Renal pelvis (tissue), 1 donor: ENCODE measurements at regions not wholly inside any gene's neighbourhood (a gene's known extent, or its start where the extent isn't known, plus 50 kb on each side); places are given as distances from the start of the nearest gene placed in this dataset.
"Not testable (repeated sequence)": the region's sequence is repeated elsewhere in the genome, so short reads cannot be mapped to it uniquely, and the experiment has no call there.

ENCODE experiments used
- DNase-seq: peaks from one replicate; pipeline ENCODE4 v3.0.0-alpha.2; 2013

DNA sequence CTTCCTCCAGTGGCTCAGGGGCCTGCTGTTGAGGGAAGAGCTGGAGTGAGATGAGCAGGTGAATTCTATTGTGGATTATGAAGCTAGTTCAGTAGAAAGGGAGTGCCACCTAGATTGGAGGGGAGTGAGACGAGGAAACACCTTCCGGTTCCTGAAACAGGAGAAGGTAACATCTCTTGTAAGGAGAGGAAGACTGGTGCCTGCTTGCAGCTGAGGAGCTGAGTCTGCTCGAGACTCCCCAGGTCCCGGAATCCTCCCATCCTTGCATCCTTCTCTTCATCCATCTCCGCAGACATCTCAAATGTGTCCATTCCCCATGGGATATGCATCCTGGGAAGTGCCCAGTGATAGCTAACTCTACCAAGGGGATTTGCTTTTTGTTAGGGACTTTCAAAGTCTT is 242.9 kb upstream of the ZFP64 start:
- DNase-seq, result no peak

DNA sequence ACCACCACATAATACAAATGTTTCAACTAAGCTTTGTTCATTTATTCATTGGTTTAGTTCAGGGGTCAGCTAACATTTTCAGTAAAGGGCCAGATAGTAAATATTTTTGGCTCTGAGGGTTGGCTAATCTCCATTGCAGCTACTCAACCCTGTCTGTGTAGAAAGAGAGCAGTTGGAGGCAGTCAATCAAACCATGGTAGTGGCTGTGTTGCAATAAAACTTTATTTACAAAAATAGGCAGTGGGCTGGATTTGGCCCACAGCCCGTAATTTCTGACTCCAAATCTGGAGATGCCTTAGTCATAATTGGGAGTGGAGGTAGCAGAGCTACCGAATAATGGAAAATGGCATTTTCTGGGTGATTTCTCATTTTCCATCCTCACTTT is 242.5 kb upstream of the ZFP64 start:
- DNase-seq, result no peak

DNA sequence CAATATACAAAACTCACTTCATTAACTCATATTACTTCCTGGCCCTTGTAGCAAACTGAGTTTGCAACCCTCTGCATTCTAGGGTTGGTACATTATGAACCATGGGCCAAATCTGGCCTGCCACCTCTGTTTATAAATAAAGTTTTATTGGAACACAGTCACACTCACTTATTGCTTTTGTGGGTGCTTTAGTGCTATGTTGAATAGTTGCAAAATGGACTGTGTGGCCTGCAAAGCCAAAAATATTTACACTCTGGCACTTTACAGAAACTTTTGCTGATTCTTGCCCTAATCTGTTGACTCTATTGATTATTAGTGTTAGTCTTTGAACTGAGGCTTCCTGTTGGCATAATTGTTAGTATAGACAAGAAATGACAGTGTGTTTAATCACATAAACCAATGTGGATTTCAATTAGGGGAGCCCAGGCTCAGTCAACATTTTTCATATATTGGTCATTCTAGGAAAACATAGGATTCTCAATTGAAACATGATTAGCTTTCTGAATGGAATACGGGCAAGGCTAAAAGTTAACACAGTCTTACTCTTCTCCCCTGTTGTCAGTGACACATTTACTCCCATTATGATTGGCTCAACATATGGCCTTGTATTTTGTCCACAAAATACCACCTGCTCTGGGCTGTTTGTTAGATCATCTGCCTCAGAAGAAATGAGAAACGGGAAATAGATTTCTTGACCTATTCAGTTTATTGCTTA is 241.9 kb upstream of the ZFP64 start:
- DNase-seq, result no peak

DNA sequence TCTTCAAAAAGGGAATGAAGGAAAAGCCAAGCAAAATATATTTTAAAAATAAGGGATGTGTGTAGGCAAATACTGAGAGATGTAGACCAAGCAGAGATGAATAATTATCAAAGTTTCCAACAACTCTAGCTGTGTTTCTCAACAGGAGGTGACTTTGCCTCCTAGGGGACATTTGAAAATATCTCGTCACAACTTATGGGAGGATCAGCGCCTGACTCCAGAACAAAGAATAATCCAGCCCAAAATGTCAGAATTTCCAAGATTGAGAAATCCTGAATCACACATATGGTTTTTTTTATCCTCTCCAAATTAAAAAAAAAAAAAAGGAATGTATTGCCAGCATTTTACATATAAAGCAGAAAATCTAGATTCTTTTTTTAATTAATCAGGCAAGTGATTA is 241.2 kb upstream of the ZFP64 start:
- no peak for DNase-seq

DNA sequence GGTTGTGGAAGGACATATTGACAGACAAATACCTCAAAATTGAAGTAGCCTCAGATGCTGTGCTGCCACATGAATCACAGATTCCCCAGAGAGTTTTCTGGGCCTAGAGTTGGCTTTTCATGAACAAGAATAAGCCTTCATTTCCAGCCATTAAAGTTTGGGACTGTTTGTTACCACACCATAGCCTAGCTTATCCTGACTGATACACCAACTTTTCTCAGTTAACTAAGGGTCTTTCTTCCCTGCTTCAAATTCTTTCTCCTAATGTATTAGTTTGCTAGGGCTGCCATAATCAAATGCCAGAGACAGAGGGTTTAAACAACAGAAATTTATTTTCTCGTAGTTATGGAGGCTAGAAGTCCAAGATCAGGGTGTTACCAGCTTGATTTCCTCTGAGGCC is 237.4 kb upstream of the ZFP64 start:
- DNase-seq, result no peak

DNA sequence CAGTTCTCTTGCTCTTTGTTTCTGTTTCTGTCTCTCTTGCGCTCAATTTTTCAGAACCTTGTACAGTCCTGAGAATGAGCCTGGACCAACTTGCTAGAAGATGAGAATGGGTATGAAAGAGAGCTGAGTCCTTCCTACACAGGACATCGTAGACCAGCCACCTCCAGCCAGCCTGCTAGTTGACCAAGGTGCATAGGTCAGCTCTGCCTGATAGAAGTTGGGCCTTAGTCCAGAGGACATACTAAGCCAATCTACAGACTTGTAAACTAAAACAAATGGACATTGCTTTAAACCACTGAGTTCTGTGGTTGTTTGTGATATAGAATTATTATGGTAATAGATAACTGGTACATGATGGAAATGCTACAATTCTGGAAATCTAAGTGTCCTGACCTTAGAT is 236.4 kb upstream of the ZFP64 start:
- DNase-seq, result no peak

DNA sequence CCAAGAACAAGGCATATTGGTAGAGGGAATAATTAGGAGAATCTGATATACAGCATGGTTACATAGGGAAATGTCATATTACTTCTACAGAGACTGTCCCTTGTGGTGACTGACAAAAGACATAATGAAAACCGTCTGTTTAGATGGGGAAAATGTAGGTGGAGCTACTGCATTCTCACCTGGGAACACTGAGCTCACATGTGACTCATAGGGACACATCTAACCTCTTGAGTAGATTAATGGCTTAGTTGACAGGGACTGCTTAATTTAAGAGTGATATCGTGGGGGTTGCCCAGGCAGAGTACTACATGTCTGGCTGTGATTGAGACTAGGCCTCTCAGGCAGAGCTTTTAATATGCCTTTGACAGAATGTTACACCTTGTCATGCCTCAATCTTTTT is 235.3 kb upstream of the ZFP64 start:
- DNase-seq, result no peak

DNA sequence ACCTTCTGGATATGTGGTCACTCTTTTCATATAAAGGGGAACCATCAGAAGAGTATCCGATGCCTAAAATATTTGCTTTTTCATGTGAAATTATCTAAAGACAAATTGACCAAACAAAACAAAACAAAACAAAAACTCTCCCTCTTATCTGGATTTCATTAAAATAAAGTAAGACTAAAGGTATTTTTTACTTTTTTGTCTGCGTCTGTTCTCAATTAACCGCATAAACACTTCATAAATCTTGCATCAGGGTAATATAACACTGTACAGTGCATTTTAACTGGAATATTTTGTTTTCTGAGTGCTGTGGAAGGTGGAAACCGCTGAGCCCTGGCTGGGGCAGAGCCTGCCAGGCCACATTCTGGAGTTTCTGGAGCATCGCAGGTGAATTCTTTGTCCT is 234.1 kb upstream of the ZFP64 start:
- no peak for DNase-seq

DNA sequence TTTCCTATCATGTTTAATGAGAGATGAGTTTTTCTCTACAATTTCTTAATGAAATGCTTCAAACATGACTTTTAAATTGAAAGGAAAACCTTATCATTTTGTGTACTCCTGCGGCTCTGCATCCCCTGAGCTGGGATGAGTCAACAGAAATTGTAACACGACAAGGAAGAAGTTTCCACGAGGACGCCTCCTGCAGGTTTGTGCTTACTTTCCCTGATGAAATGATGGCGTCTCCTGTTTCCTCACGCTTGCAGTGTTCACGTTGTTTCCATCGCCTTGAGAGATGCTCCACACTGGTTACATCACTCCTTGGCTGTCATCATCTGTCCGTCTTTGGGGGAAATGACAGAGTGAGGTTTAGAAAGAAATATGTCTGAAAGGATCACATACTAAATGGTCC is 233.7 kb upstream of the ZFP64 start:
- DNase-seq, result no peak

DNA sequence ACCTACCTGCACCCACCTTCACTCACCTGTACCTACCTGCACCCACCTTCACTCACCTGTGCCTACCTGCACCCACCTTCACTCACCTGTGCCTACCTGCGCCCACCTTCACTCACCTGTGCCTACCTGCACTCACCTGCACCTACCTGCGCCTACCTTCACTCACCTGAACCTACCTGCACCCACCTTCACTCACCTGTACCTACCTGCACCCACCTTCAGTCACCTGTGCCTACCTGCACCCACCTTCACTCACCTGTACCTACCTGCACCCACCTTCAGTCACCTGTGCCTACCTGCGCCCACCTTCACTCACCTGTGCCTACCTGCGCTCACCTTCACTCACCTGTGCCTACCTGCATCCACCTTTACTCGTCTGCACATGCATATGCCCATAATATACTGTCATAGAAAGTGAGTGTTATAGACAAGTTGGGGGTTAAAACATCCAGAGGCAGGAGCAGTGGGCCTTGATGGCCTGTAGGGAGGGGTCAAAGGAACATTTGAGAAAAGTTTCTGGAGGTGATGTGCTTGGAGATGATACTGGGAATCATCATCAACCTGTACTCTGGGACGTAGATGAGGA is 232.9 kb upstream of the ZFP64 start:
- not testable (repeated sequence) for DNase-seq

DNA sequence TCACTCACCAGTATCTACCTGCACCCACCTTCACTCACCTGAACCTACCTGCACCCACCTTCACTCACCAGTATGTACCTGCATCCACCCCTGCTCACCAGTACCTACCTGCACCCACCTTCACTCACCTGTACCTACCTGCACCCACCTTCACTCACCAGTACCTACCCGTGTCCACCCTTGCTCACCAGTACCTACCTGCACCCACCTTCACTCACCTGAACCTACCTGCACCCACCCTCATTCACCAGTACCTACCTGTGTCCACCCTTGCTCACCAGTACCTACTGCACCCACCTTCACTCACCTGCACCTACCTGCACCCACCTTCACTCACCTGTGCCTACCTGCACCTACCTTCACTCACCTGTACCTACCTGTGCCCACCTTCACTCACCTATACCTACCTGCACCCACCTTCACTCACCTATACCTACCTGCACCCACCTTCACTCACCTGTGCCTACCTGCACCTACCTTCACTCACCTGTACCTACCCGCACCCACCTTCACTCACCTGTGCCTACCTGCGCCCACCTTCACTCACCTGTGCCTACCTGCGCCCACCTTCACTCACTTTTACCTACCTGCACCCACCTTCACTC is 232.1 kb upstream of the ZFP64 start:
- not testable (repeated sequence) for DNase-seq

DNA sequence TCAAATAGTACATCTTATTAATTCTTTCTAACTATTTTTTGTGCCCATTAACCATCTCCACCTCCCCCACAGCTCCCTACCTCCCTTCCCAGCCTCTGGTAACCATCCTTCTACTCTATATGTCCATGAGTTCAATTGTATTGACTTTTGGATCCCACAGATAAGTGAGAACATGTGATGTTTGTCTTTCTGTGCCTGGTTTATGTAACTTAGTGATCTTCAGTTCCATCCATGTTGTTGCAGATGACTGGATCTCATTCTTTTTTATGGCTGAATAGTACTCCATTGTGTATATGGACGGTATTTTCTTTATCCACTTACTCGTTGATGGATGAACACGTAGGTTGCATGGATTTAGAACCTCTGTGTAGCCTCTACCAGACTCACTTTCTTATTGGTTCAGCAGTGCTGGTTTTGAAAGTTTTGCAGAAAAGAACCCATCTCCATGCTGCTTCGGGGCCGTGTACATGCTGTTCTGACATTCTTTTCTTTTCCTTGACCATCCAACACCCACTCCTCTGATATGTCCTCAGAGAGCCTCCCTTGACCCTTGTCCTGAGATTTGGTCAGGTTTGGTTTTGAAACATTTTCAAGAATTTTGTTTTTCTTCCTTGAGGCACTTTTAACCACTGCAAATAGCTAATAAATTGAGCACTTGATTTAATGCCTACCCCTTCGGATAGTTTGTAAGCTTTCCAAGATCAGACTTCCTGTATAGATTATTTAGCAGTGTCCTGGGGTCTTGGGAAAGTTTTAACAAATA is 231.2 kb upstream of the ZFP64 start:
- DNase-seq, result peak; percentile 34

DNA sequence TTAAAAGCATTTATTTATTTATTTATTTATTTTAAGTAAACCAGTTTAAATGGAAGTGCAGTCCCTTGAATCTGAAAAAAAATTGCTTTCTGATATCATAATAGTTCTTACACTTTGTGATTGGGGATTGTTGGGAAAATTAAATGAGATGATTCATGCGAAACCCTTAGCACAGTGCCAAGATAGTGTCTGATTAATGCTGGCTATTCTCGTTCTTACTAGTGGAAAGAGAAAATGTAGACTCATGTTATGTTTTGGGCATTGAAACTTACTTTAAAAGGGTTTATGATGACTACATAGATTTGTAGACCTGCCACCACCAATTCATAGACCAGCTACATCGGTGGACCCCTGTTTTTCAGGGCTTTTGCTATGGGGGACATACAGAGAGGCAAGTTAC is 229.2 kb upstream of the ZFP64 start:
- DNase-seq, result no peak

DNA sequence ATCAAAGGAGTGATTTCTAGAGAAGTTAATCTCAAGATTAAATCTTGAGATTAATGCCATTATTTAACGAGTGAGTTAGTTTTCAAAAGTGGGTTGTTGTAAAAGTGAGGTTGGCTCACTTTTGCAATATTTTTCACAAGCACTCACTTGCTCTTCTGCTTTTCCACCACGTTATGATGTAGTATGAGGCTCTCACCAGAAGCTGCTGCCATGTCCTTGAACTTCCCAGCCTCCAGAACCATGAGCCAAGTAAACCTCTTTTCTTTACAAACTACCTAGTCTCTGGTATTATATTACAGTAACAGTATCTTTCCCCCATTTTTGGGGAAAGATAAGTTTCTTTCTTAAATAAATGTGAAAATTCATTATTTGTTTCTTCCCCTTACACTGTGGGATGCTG is 227.6 kb upstream of the ZFP64 start:
- no peak for DNase-seq

DNA sequence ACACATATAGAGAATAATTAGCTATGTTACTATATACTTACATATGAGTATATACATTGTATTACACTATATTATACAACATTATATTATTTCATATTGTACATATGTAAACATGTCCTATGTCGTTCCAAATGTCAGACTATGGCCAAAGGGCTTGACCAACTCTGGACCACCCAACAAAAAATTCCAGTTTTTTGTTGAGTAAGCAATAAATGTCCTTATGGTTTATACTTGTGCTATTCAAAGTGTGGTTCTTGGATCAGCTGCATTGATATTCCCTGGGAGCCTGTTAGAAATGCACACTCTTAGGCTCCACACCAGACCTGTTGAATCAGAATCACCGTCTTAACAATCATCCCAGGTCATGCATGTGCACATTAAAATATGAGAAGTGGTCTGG is 225.4 kb upstream of the ZFP64 start:
- no peak for DNase-seq

DNA sequence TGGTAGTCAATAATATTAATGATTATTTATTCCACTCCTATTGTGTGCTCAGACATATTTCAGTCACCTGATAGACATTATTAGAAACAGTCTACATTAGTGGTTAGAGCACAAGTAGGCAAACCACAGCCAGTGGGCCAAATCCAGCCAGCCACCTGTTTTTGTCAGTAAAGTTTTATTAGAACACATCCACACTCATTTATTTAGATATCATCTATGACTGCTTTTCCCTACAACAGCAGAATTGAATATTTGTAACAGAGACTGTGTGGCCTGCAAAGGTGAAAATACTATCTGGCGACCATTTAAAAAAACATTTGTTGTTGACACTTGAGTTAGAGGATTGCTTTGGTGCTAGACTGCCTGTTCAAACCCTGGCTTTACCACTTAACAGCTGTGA is 220.0 kb upstream of the ZFP64 start:
- DNase-seq, result no peak

DNA sequence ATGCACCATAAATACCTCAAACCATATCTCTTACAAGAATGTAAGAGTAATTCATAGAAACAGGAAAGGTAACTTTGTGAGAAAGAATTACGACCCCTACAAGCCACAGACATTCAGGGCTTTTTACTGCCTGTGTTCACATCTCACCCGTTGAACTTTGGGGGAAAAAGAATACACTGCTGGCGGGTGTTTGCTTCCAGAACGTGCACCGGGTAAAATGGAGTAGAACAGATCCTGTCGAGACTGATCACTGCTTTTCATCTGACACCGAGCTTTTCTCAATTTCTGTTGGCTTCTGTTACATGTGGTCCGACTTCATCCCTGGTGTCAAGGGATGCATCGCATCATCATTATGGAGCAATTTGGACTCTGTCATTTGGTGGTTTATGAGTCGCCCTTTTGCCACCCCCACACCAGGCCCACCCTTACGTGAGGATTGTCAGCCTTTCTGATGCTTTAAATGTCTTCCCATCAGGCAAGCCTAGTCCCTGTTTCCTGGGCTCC is 219.2 kb upstream of the ZFP64 start:
- no peak for DNase-seq

DNA sequence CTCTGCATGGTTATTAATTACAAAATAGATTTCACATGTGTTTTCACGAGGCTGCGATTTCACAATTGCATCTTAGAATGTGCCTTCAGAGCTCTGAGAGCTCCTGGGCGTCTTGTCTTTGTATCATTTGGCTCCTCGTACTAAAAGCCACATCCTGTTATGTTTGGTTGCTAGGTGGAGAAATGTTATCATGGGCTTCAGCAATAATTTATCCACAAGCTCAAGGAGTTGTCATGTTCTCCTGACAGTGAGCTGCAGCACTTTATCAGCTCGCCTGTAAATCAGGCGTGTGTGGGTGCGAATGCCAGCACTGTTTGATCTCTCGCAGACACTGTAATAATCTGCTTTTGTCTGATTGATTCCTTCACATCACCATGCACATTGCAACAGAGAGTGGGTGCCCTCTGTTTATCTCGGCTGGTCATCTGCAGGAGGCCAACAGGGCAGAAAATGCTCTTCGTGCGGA is 218.6 kb upstream of the ZFP64 start:
- peak; percentile 65 for DNase-seq

DNA sequence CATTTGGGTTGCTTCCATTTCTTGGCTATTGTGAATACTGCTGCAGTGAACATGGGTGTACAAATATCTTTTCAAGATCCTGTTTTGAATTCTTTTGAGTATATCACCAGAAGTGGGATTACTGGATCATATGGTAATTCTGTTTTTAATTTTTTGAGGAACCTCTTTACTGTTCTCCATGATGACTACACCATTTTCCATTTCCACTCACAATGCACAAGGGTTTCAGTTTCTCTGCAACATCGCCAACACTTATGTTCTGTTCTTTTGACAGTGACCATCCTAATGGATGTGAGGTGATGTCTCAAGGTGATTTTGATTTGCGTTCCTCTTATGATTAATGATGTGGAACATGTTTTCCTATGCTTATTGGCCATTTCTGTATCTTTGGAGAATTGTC is 214.4 kb upstream of the ZFP64 start:
- DNase-seq, result no peak

DNA sequence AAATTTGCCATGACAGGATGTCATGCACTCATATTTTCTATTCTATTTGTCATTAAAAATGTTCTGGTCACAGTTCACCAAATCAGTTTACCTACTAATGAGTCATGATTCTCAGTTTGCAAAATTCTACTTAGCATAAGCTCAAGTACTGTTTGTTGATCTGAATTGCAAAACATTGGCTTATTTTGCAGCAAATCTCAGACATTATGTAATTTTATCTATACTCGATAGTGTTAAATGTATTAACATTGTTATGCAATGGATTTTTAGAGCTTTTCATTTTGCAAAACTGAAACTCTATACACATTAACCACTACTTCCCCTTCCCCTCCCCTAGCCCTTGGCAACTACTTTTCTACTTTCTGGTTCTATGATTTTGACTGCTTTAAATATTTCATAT is 213.8 kb upstream of the ZFP64 start:
- no peak for DNase-seq

DNA sequence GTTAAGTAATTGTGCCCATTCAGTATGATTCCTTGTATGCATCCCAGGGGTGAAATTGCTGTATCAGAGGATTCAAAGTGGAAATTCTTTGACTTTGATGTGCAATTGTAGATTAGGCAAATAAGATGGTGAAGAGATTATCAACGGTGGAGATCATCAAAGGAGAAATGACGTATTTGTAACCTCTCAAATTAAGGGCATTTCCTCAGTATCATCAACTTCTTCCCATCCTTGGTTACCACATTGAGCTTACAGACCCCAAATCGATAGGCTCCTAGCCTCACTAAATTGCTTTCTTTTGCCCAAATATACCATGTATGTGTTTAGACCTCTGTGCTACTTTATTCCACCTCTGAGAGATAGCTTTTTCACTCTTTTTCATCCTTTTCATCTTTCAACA is 213.1 kb upstream of the ZFP64 start:
- no peak for DNase-seq

DNA sequence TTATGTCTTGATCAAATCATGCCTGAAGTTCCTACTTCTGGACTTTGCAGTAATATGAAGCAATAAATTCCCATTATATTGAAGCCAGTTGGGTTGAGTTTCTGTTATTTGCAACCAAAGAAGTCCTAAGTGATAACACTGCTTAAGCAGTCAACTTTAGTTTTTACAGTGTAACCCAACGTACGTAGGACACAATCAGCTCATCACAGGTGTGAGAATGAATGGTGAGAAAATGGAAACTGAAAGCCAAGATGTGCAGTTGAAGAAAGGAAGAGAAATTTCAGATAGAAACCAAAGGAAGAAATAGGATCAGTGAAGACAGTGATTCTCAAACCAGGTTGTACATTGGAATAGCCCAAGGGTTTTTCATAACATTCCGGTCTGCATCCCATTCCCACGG is 211.4 kb upstream of the ZFP64 start:
- no peak for DNase-seq

DNA sequence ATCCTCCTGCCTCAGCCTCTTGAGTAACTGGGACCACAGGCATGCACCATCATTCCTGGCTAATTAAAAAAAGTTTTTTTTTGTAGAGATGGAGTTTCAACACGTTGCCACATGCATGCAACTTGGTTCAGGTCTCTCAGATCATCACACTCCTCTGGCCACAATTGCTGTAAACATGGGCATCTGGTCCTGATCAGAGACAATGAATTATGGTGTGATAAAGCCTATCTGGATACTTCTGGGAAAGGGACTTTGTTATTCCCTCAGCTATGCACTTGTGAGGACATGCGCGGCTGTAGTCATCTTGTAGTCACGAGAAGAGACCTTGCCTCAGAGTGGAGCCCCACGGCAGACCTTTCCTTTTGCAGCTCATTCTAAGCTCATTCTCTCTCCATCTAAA is 210.9 kb upstream of the ZFP64 start:
- no peak for DNase-seq
